ENCODE measurements at regions not wholly inside any gene's neighbourhood (a gene's known extent, or its start where the extent isn't known, plus 50 kb on each side); places are given as distances from the start of the nearest gene placed in this dataset.

DNA sequence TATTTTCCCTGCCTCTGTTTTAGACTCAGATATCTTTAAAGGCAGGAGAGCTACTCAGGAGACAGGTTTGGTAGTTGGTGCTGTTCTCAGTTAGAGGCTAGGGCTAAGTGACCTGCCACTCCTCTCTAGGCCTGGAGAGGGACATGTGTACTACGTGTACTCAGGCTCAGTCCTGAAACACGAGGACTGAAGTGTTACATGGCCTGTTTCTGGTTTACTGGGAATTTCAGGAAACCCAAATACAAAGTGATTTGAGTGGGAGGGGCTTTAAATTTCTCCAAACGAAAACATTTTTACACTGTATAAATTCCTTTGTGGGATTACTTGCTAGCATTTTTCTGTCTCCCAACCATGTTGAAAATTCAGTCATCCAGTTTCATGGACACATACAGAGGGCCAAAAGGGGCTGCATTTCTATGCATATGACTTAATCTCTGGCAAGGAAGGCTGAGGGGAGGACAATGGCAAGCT, 343.3 kb downstream of the CYP26B1 start:
- no peak for DNase-seq

- DNase-seq, result no peak
These were observed 344.3 kb downstream of the CYP26B1 start for GRCh38 chr2:71803398-71803797.

DNA sequence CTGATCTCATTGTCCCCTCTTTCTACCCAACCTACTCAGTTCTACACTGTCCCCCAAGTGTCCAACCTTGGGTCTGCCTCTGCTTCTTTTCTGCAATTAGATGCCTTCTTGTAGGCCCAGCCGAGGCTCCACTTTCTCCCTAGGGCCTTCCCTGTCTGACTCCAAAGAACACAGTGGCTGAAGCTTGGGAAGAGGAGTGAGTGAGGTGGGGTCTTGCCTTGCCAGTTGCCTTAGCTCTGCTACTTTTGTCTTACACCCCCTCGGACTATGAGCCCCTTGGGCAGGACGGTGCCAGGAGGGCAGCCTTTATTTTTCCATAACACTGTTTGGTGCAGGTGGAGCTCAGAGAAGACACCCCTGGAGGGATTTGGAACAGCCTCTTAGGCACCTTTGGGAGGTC, 345.1 kb downstream of the CYP26B1 start:
- DNase-seq, result peak; percentile 44

- peak; percentile 41 for DNase-seq
These were observed 345.7 kb downstream of the CYP26B1 start for GRCh38 chr2:71801969-71802368.

GRCh38 chr2:71801556-71801955, 346.1 kb downstream of the CYP26B1 start:
- peak; percentile 35 for DNase-seq

GRCh38 chr2:71800851-71801250, 346.8 kb downstream of the CYP26B1 start:
- no peak for DNase-seq

DNA sequence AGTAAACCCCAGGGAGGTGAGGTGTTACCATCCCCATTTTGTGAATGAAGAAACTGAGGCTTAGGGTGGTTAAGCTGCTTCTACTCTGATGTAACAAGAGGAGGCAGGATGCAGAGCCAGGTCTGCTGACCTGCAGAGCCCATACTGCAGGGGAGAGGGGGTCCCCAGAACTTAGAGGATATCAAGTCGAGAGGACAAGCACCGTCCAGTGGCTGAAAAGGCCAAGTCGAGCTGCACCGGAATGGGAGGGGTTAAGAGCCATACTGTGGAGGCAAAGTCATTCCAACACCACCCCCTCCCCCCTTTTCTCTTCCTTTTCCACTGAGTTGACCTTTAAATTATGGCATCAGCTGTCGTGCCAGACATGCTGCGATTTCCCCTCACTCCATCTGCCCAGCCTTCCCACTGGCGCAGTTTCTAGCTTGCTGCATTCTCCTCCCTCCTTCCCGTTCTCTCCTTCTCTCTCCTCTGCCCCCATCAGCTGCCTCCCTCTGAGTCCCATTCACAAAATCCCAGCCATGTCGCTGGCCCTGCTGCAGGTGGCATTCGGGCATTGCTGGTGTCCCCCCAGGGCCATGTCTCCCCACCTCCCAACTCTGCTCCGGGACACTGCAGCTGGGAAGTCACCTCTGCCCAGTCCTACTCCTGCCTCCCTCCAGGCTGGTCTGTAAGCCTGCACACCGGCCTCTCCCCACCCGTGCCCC, 346.9 kb downstream of the DYSF start:
- DNase-seq, result no peak

- DNase-seq, result no peak
These were observed 345.7 kb downstream of the DYSF start for GRCh38 chr2:71799013-71799575.

DNA sequence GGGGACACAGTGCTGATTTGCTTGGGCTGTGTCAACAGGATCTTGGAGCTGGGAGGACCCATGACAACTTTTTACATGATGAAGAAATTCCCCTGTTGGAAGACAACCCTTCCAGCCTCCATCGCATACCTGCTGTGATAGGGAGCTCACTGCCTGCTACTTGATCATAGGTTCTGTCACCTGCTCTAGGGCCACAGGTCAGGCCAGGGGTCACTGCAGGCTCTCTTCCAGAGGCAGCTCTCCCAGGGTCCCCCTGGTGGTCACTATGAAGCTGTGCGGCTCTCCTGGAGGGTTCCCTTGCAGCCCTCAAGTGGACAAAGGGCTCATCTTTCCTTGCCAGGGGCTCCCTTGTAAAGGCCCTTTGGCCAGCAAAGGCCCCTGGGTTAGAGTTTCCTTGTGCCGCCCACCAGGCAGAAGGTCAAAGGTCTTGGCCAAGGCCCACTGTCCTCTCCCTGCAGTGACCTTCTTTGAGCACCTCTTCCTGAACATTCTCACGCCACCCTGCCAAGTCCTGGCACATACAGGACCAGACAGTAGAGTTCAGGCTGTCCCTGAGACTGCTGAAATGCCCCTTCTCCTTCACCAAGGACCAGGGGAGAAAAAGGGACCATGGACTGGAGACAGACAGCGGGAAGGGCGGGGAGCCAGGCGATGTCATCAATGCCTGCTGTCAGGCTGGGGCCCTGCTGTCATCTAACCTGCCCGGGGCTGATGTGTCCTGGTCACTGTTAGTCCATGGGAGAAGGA, 345.1 kb downstream of the DYSF start:
- no peak for DNase-seq

DNA sequence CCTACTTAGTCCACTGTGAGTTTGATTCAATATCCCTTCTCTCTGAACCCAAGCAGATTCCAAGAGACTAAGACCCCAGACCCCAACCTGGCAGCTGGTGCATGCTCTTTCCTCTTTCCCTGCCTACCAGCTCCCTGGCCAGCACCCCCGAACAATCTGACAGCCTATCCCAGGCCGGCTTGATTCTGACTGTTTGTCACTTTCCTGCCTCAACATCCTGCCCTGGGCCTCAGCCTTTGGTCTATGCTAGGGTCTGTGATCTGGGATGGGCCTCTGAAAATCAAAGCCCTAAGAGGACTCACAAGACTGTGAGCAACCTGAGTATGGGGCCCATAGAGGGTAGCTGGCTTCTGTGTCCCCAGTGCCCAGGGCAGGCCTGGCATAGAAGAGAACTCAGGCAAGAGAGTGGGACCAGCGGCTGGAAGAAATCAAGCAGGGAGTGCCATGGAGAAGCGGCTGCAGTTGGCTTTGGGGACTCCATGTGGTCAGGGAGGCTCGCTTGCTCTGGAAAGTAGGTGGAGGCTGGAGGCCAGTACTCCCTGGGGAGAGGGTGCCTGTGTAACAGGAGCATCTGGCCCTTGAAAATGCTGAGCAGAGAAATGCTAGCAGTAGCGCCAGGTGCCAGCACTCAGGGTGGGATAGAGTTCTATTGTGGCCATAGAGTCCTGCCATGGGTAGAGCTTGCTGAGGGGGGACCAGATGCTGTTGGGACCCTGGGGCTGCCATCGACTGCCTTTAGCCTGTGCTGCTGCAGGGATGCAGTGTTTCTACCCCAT, 343.9 kb downstream of the DYSF start:
- DNase-seq, result no peak

- no peak for DNase-seq
These were observed 342.8 kb downstream of the DYSF start for GRCh38 chr2:71796174-71796593.

GRCh38 chr2:71795486-71795885, 342.1 kb downstream of the DYSF start:
- no peak for DNase-seq

GRCh38 chr2:71794611-71795010, 341.2 kb downstream of the DYSF start:
- DNase-seq, result no peak

GRCh38 chr2:71793926-71794325, 340.6 kb downstream of the DYSF start:
- DNase-seq, result no peak

DNA sequence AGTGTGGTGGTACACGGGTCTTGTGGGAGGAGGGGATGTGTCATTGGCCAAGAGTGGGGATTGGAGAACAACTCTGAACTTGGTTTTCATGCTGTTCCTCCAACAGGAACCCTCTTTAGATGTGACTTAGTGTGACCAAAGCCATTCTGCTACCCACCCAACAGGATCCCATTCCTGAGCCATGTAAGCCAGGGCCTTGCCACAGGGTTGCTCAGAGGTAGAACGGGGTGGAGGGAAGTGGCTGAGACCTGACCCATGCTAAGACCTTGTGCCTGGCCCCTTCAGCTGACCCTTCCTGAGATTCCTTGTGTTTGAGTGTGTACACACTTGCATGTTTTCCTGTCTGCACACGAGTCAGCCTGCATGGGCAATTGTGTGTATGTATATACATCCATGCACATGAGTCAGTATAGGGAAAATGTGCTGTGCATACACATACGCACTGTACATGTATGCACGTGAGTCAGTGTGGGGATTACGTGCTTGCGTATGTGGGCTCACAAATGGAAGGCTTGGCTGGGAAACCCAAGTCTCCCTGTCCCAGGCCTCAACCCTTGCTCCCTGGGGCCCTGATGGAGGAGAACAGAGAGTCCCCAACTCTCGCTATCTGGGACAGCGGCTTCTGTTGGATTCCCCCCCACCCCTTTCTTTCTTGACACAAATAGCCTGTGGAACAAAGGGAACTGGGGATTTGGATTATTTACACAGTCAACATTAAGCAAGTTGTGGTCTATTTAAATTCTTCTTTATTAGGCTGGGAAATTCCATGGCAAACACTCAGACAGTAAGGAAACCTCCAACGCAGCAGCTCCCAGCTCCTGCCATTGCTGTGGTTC, 339.8 kb downstream of the DYSF start:
- DNase-seq, result no peak

GRCh38 chr2:71791501-71792135, 338.3 kb downstream of the DYSF start:
- DNase-seq, result no peak

DNA sequence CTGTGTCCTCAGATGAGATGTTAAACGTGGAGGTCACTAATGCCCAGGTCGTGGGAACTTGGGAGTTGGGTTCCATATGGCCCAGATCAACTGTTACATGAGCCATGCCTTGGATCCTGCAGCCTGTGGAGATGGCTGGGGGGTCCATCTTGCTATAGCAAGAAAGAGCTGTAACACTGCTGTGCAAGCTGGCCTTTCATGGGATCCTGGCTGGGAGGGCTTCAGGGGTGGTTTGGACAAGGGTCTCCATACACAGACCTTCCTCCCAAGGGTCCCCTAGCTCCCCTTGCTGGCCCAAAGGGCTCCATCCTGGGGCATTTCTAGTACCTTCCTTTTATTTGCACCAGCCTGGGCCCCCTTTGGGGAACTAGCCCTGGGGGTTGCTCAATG, 337.7 kb downstream of the DYSF start:
- no peak for DNase-seq

GRCh38 chr2:71790226-71791060, 337.1 kb downstream of the DYSF start:
- no peak for DNase-seq

- DNase-seq, result peak; percentile 13
These were observed 336.3 kb downstream of the DYSF start for GRCh38 chr2:71789556-71790204.

DNA sequence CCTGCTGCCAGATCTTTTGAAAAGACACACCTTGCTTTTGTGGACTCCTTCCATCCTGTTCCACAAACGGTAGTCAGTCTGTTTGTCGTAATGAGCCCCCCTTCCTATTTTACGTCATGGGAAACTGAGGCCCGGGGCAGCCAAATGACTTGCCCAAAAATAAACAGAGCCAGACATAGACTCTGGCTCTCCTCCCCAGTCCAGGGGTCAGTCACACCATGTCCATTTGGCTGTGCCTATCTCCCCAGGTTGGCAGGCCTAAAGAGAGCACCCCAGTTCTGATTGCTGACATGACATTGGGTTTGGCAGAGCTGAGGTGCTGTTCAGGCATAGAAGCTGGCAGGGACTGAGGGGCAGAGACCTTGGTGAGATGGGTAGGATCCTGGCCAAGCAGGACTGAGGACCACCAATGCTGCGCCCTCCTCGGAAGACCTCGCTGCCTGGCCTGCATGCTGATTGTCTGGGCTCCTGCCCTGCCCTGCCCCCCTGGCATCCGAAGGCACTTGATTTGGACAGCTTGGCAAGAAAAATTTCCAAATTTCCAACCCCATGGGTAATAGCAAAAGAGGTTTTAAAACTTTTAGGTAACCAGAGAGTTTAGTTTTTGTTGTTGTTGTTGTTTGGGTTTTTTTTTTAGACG, 335.4 kb downstream of the DYSF start:
- DNase-seq, result peak; percentile 21
